ENCODE measurements at regions not wholly inside any gene's neighbourhood (a gene's known extent, or its start where the extent isn't known, plus 50 kb on each side); places are given as distances from the start of the nearest gene placed in this dataset.

GRCh38 chr14:71372411-71372838 is 465.2 kb downstream of the PCNX1 start:
- TF ChIP-seq CTCF (IDR thresholded peaks at IDR 0.05), result no peak
- peak; percentile 63 for TF ChIP-seq POLR2AphosphoS5 (IDR thresholded peaks at IDR 0.05)
- TF ChIP-seq POLR2A (IDR thresholded peaks at IDR 0.05), result no peak
